Gastroesophageal sphincter (tissue), 4 donors: ENCODE measurements at regions not wholly inside any gene's neighbourhood (a gene's known extent, or its start where the extent isn't known, plus 50 kb on each side); places are given as distances from the start of the nearest gene placed in this dataset.
"Not testable (repeated sequence)": the region's sequence is repeated elsewhere in the genome, so short reads cannot be mapped to it uniquely, and the experiment has no call there.

Experiments
- ATAC-seq: fragments of 150-250 bp; one replicate; pipeline ENCODE4 v1.9.1; 2016; ENCODE audit warnings: mild to moderate bottlenecking, moderate library complexity
- H3K27ac ChIP-seq, 4 donors: fragments of 200-600 bp; sonication (generic) in 3 of 4; 1 replicate in 3 of 4; 2 replicates in 1 of 4; pipeline ENCODE4 v1.5.1; 2016 to 2019
- H3K27me3 ChIP-seq: fragments of 200-600 bp; sonication (generic); one replicate; pipeline ENCODE4 v1.5.1; 2019
- H3K36me3 ChIP-seq, 2 donors: fragments of 200-600 bp; sonication (generic); one replicate each; pipeline ENCODE4 v1.5.1; 2019; ENCODE audit warnings: control low read depth in 1 of 2
- H3K4me1 ChIP-seq, 3 donors: fragments of 200-600 bp; sonication (generic); 1 replicate in 2 of 3; 2 replicates in 1 of 3; pipeline ENCODE4 v1.5.1; 2016 to 2019; ENCODE audit warnings: control low read depth in 2 of 3
- H3K4me3 ChIP-seq, 2 donors: fragments of 200-600 bp; sonication (generic); one replicate each; pipeline ENCODE4 v1.5.1; 2019; ENCODE audit warnings: mild to moderate bottlenecking in 1 of 2, moderate library complexity in 1 of 2
- H3K9me3 ChIP-seq, 3 donors: fragments of 200-600 bp; sonication (generic); one replicate each; pipeline ENCODE4 v1.5.1; 2017 to 2019; ENCODE audit warnings: control low read depth in 2 of 3
- EP300 ChIP-seq: sonication (generic); formaldehyde crosslinking; IDR thresholded peaks from one replicate; pipeline ENCODE4 v1.6.1; 2017; ENCODE audit warnings: antibody characterized with exemption, mild to moderate bottlenecking
- POLR2A ChIP-seq, 2 donors: fragments of 450-650 bp; IDR thresholded peaks; one replicate each; pipeline ENCODE4 v1.6.1; 2017; ENCODE audit warnings: antibody characterized with exemption in 2 of 2, mild to moderate bottlenecking in 2 of 2, moderate library complexity in 1 of 2
- POLR2AphosphoS5 ChIP-seq: sonication (generic); formaldehyde crosslinking; IDR thresholded peaks from one replicate; pipeline ENCODE4 v1.6.1; 2017; ENCODE audit warnings: antibody characterized with exemption
- WGBS, 2 donors: methylation state at CpG; one replicate each; pipeline ENCODE4 v1.1.5; 2018; ENCODE audit warnings: low coverage in 1 of 2; 5-methylcytosine and 5-hydroxymethylcytosine counted together
- TF ChIP-seq, protein P1 (sequence below), 4 experiments: fragments of 200-600 bp in 2 of 4; fragments of 450-650 bp in 2 of 4; sonication (generic) in 1 of 4; IDR thresholded peaks; one replicate each; pipeline ENCODE4 v1.5.1; 2017 to 2019; ENCODE audit warnings: antibody characterized with exemption in 4 of 4, mild to moderate bottlenecking in 2 of 4, moderate library complexity in 2 of 4

- 64 to 86% methylated on average over 1 of the region's 1 CpG for WGBS, 2 donors
- no peak for TF ChIP-seq EP300
- TF ChIP-seq POLR2A (IDR thresholded peaks at IDR 0.05): no peak
- no peak for TF ChIP-seq POLR2AphosphoS5
- TF ChIP-seq, protein P1, sequence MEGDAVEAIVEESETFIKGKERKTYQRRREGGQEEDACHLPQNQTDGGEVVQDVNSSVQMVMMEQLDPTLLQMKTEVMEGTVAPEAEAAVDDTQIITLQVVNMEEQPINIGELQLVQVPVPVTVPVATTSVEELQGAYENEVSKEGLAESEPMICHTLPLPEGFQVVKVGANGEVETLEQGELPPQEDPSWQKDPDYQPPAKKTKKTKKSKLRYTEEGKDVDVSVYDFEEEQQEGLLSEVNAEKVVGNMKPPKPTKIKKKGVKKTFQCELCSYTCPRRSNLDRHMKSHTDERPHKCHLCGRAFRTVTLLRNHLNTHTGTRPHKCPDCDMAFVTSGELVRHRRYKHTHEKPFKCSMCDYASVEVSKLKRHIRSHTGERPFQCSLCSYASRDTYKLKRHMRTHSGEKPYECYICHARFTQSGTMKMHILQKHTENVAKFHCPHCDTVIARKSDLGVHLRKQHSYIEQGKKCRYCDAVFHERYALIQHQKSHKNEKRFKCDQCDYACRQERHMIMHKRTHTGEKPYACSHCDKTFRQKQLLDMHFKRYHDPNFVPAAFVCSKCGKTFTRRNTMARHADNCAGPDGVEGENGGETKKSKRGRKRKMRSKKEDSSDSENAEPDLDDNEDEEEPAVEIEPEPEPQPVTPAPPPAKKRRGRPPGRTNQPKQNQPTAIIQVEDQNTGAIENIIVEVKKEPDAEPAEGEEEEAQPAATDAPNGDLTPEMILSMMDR (IDR thresholded peaks at IDR 0.05): no peak
- Histone ChIP-seq H3K27ac (no peak overlapping the region), H3K36me3 (no peaks in the 10 kb centered on the region), H3K27me3 (no peaks in the 10 kb centered on the region), H3K4me1 (no peaks in the 10 kb centered on the region), H3K4me3 (no peak overlapping the region), H3K9me3 (peaks cover 0 to 13% (median 0%) of the 10 kb centered on the region in 3 donors)
- ATAC-seq: no peak
Observed at GRCh38 chr18:1026930-1027329, 122.3 kb downstream of the ADCYAP1 start.

DNA sequence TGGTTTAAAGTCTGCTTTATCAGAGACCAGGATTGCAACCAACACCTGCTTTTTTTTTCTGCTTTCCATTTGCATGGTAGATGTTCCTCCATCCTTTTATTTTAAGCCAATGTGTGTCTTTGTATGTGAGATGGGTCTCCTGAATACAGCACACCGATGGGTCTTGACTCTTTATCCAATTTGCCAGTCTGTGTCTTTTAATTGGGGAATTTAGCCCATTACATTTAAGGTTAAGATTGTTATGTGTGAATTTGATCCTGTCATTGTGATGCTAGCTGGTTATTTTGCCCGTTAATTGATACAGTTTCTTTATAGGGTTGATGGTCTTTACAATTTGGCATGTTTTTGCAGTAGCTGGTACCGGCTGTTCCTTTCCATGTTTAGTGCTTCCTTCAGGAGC, 128.4 kb downstream of the ADCYAP1 start:
- not testable (repeated sequence) for H3K36me3 ChIP-seq, H3K27me3 ChIP-seq, H3K27ac ChIP-seq, H3K4me3 ChIP-seq, H3K4me1 ChIP-seq, H3K9me3 ChIP-seq, ATAC-seq
- 76 to 78% methylated on average over 2 to 3 of the region's 3 CpGs for WGBS, 2 donors

DNA sequence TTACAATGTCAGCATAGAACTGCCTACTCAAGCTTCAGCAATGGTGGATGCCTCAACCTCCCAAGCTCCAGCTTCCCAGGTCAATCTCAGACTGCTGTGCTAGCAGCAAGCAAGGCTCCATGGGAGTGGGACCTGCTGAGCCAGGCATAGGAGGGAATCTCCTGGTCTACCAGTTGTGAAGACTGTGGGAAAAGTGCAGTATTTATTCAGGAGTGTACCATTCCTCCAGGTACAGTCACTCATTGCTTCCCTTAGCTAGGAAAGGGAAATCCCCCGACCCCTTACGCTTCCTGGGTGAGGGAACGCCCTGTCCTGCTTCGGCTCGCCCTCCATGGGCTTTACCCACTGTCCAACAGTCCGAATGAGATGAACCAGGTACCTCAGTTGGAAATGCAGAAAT, 130.3 kb downstream of the ADCYAP1 start:
- no peak overlapping the region for H3K27ac ChIP-seq
- H3K9me3 ChIP-seq: peaks cover 0 to 6% (median 0%) of the 10 kb centered on the region in 3 donors
- 84 to 93% methylated on average over 3 to 5 of the region's 6 CpGs for WGBS, 2 donors

GRCh38 chr18:1036926-1037325, 132.3 kb downstream of the ADCYAP1 start:
- Histone ChIP-seq H3K9me3 (no peaks in the 10 kb centered on the region), H3K27me3 (peaks cover 5% of the 10 kb centered on the region), H3K36me3 (no peaks in the 10 kb centered on the region), H3K4me3 (no peak overlapping the region), H3K4me1 (no peaks in the 10 kb centered on the region), H3K27ac (no peak overlapping the region)
- WGBS, 2 donors: 63 to 73% methylated on average over 3 of the region's 3 CpGs
- TF ChIP-seq POLR2AphosphoS5 (no peak), EP300 (no peak), POLR2A (IDR thresholded peaks at IDR 0.05) (no peak)
- TF ChIP-seq, protein P1 (IDR thresholded peaks at IDR 0.05): no peak
- no peak for ATAC-seq

More for the DNA sequence above, 130.3 kb downstream of the ADCYAP1 start:
- H3K4me3 ChIP-seq: no peak overlapping the region
- no peaks in the 10 kb centered on the region for H3K4me1 ChIP-seq
- no peaks in the 10 kb centered on the region for H3K36me3 ChIP-seq
- peaks cover 5% of the 10 kb centered on the region for H3K27me3 ChIP-seq
- TF ChIP-seq POLR2A (IDR thresholded peaks at IDR 0.05): no peak
- no peak for TF ChIP-seq EP300
- TF ChIP-seq POLR2AphosphoS5: no peak
- TF ChIP-seq, protein P1 (IDR thresholded peaks at IDR 0.05): no peak
- ATAC-seq: no peak

DNA sequence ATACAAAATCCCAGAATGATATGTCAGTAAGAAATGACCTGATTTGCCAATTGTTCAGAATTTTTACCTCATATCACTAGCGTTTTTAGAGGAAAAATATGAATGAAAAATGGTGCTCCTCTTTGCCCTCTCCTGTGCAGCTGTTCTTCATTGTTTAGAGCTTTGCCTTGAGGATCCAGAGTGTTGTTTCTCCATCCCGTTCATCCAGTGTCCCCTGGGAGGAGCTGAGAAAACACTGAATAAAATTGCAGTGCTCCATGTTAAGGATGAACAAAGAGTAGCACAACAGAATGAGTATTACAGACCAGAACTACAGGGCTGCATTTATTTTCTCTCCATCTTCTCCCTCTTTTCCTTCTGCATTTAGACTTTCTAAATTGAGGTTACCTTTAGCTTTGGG, 133.1 kb downstream of the ADCYAP1 start:
- WGBS, 2 donors: 15 to 36% methylated on average over 1 to 2 of the region's 2 CpGs

More for the DNA sequence above, 133.1 kb downstream of the ADCYAP1 start:
- H3K9me3 ChIP-seq: no peaks in the 10 kb centered on the region
- no peaks in the 10 kb centered on the region for H3K4me1 ChIP-seq
- H3K4me3 ChIP-seq: no peak overlapping the region
- H3K27me3 ChIP-seq: peaks cover 5% of the 10 kb centered on the region
- no peaks in the 10 kb centered on the region for H3K36me3 ChIP-seq
- TF ChIP-seq POLR2AphosphoS5 (no peak), EP300 (no peak), POLR2A (IDR thresholded peaks at IDR 0.05) (no peak)
- TF ChIP-seq, protein P1 (IDR thresholded peaks at IDR 0.05): no peak
- no peak for ATAC-seq
- no peak overlapping the region for H3K27ac ChIP-seq
